Prostate gland (tissue), 2 donors: ENCODE measurements at regions not wholly inside any gene's neighbourhood (a gene's known extent, or its start where the extent isn't known, plus 50 kb on each side); places are given as distances from the start of the nearest gene placed in this dataset.

ENCODE experiments used
- POLR2A ChIP-seq: fragments of 450-650 bp; IDR thresholded peaks from one replicate; pipeline ENCODE4 v1.6.1; 2016; ENCODE audit warnings: antibody characterized with exemption, mild to moderate bottlenecking
- POLR2AphosphoS5 ChIP-seq: sonication (generic); formaldehyde crosslinking; IDR thresholded peaks from one replicate; pipeline ENCODE4 v1.6.1; 2017; ENCODE audit warnings: antibody characterized with exemption
- TF ChIP-seq, protein P1 (sequence below), 4 experiments: fragments of 200-600 bp in 2 of 4; fragments of 450-650 bp in 2 of 4; sonication (generic) in 2 of 4; IDR thresholded peaks; 1 replicate in 3 of 4; 2 replicates in 1 of 4; pipeline ENCODE4 v1.5.1; 2016 to 2019; ENCODE audit warnings: antibody characterized with exemption in 4 of 4, mild to moderate bottlenecking in 2 of 4, moderate library complexity in 2 of 4

GRCh38 chr12:108454539-108455139 lies 60.4 kb upstream of the FICD start:
- TF ChIP-seq, protein P1, sequence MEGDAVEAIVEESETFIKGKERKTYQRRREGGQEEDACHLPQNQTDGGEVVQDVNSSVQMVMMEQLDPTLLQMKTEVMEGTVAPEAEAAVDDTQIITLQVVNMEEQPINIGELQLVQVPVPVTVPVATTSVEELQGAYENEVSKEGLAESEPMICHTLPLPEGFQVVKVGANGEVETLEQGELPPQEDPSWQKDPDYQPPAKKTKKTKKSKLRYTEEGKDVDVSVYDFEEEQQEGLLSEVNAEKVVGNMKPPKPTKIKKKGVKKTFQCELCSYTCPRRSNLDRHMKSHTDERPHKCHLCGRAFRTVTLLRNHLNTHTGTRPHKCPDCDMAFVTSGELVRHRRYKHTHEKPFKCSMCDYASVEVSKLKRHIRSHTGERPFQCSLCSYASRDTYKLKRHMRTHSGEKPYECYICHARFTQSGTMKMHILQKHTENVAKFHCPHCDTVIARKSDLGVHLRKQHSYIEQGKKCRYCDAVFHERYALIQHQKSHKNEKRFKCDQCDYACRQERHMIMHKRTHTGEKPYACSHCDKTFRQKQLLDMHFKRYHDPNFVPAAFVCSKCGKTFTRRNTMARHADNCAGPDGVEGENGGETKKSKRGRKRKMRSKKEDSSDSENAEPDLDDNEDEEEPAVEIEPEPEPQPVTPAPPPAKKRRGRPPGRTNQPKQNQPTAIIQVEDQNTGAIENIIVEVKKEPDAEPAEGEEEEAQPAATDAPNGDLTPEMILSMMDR (IDR thresholded peaks at IDR 0.05) = no peak
- TF ChIP-seq POLR2AphosphoS5 (no peak), POLR2A (no peak)
